SK-N-SH (cell line): ENCODE measurements at regions not wholly inside any gene's neighbourhood (a gene's known extent, or its start where the extent isn't known, plus 50 kb on each side); places are given as distances from the start of the nearest gene placed in this dataset.
A peak's percentile ranks its signal among the peaks of the same experiment; 100 is the strongest.

Experiments used
- CTCF ChIA-PET: fragments of 300-600, 350-600 bp; formaldehyde crosslinking; extraction: SDS; loops from one replicate; lab custom pipeline; 2021; lab: Yijun Ruan, JAX
- POLR2A ChIA-PET: fragments of 350-600 bp; sonication (Branson Sonifier 250); formaldehyde crosslinking; extraction: SDS; loops from one replicate; lab custom pipeline; 2020; ENCODE audit warnings: antibody characterized with exemption, inconsistent platforms; lab: Yijun Ruan, JAX
- DNase-seq: peaks from one replicate; pipeline ENCODE4 v3.0.0; 2012
- H2AFZ ChIP-seq: fragments of 200-600 bp; sonication (generic); 2 replicates; pipeline ENCODE4 v1.8.1; 2016; ENCODE audit warnings: antibody characterized with exemption, mild to moderate bottlenecking, low read depth
- H3F3A ChIP-seq: fragments of 200-600 bp; sonication (generic); replicated peaks from 2 replicates; pipeline ENCODE3; 2016; ENCODE audit warnings: antibody characterized with exemption, mild to moderate bottlenecking; ENCODE audit not compliant: insufficient read depth
- H3K27ac ChIP-seq, 2 experiments: fragments of 200-500 bp in 1 of 2; fragments of 200-600 bp in 1 of 2; sonication (Bioruptor generic) in 1 of 2; sonication (generic), shearing (Covaris generic) in 1 of 2; 2 replicates each; pipeline versions ENCODE4 v1.5.1 to v1.6.1; 2014 to 2016; ENCODE audit warnings: low read depth in 2 of 2, inconsistent platforms in 1 of 2, low read length in 1 of 2, mild to moderate bottlenecking in 1 of 2, mixed read lengths in 1 of 2
- H3K27me3 ChIP-seq: fragments of 200-600 bp; sonication (generic), shearing (Covaris generic); 2 replicates; pipeline ENCODE4 v1.6.1; 2016; ENCODE audit warnings: mixed run types; ENCODE audit not compliant: insufficient read depth
- H3K36me3 ChIP-seq, 2 experiments: fragments of 200-500 bp in 1 of 2; fragments of 200-600 bp in 1 of 2; sonication (Bioruptor generic) in 1 of 2; sonication (generic) in 1 of 2; replicated peaks in 1 of 2; 2 replicates each; pipeline versions ENCODE3 to v1.5.1; 2014 to 2016; ENCODE audit warnings: low read length in 1 of 2, mild to moderate bottlenecking in 1 of 2; ENCODE audit not compliant: insufficient read depth in 2 of 2, control insufficient read depth in 1 of 2
- H3K4me1 ChIP-seq, 2 experiments: fragments of 200-500 bp in 1 of 2; fragments of 200-600 bp in 1 of 2; sonication (Bioruptor generic) in 1 of 2; sonication (generic), shearing (Covaris generic) in 1 of 2; 2 replicates each; pipeline versions ENCODE4 v1.5.1 to v1.6.1; 2014 to 2016; ENCODE audit warnings: low read depth in 1 of 2, low read length in 1 of 2, mixed run types in 1 of 2; ENCODE audit not compliant: insufficient read depth in 2 of 2, control insufficient read depth in 1 of 2
- H3K4me2 ChIP-seq: fragments of 200-600 bp; sonication (generic), shearing (Covaris generic); 2 replicates; pipeline ENCODE4 v1.6.1; 2017; ENCODE audit warnings: mixed run types
- H3K4me3 ChIP-seq, 2 experiments: fragments of 200-500 bp in 1 of 2; fragments of 200-600 bp in 1 of 2; sonication (Bioruptor generic) in 1 of 2; sonication (generic), shearing (Covaris generic) in 1 of 2; 2 replicates each; pipeline versions ENCODE4 v1.5.1 to v1.8.1; 2014 to 2016; ENCODE audit warnings: low read depth in 2 of 2, inconsistent platforms in 1 of 2, low read length in 1 of 2, mild to moderate bottlenecking in 1 of 2, mixed read lengths in 1 of 2, moderate library complexity in 1 of 2
- H3K79me2 ChIP-seq: fragments of 200-600 bp; sonication (generic); 2 replicates; pipeline ENCODE4 v1.8.1; 2017; ENCODE audit warnings: mild to moderate bottlenecking; ENCODE audit not compliant: insufficient read depth
- H3K9ac ChIP-seq: fragments of 200-600 bp; sonication (generic); 2 replicates; pipeline ENCODE4 v1.6.1; 2017; ENCODE audit warnings: mixed run types
- H3K9me2 ChIP-seq: fragments of 200-600 bp; sonication (generic); 2 replicates; pipeline ENCODE4 v1.6.1; 2017; ENCODE audit warnings: mixed run types
- H3K9me3 ChIP-seq: fragments of 200-600 bp; sonication (generic); 2 replicates; pipeline ENCODE4 v1.6.1; 2017; ENCODE audit warnings: mixed run types, mild to moderate bottlenecking, moderate library complexity
- H4K20me1 ChIP-seq: fragments of 200-600 bp; sonication (generic); 2 replicates; pipeline ENCODE4 v1.6.1; 2017; ENCODE audit warnings: mild to moderate bottlenecking, mixed run types; ENCODE audit not compliant: insufficient read depth
- EP300 ChIP-seq, 2 experiments: IDR thresholded peaks; 2 replicates each; pipeline versions ENCODE4 v1.4.0 to v1.6.1; 2012; ENCODE audit warnings: borderline replicate concordance in 1 of 2, low read depth in 1 of 2, low read length in 1 of 2
- FOSL2 ChIP-seq: IDR thresholded peaks from 2 replicates; pipeline ENCODE4 v1.4.0; 2012; ENCODE audit warnings: low read depth, mild to moderate bottlenecking, moderate library complexity, borderline replicate concordance
- MEF2A ChIP-seq: IDR thresholded peaks from 2 replicates; pipeline ENCODE4 v1.4.0; 2012; ENCODE audit warnings: low read depth, borderline replicate concordance
- MXI1 ChIP-seq: IDR thresholded peaks from 2 replicates; pipeline ENCODE4 v1.6.1; 2012; ENCODE audit warnings: mild to moderate bottlenecking, low read depth, low read length, improper control_type of control experiment
- NFIC ChIP-seq: IDR thresholded peaks from 2 replicates; pipeline ENCODE4 v1.4.0; 2012; ENCODE audit warnings: borderline replicate concordance
- POLR2AphosphoS5 ChIP-seq: IDR thresholded peaks from 2 replicates; pipeline ENCODE4 v1.6.1; 2012; ENCODE audit warnings: low read depth, low read length
- RCOR1 ChIP-seq: fragments of 150-350 bp; IDR thresholded peaks from 2 replicates; pipeline ENCODE4 v1.6.1; 2017; ENCODE audit warnings: antibody characterized with exemption, low read length
- RXRA ChIP-seq: IDR thresholded peaks from 2 replicates; pipeline ENCODE4 v1.4.0; 2012; ENCODE audit warnings: low read depth, mild to moderate bottlenecking, borderline replicate concordance
- SMC3 ChIP-seq: IDR thresholded peaks from 2 replicates; pipeline ENCODE4 v1.6.1; 2012; ENCODE audit warnings: low read depth, low read length, improper control_type of control experiment
- TCF12 ChIP-seq: IDR thresholded peaks from 2 replicates; pipeline ENCODE4 v1.4.0; 2012
- TEAD4 ChIP-seq: IDR thresholded peaks from 2 replicates; pipeline ENCODE4 v1.4.0; 2012; ENCODE audit warnings: mild to moderate bottlenecking, borderline replicate concordance; ENCODE audit not compliant: insufficient read depth
- WGBS: methylation state at CpG from one replicate; pipeline ENCODE4 v1.1.6; 2017; ENCODE audit warnings: low lambda C conversion rate; 5-methylcytosine and 5-hydroxymethylcytosine counted together
- TF ChIP-seq, protein P1 (sequence below): fragments of 150-350 bp; IDR thresholded peaks from 2 replicates; pipeline ENCODE4 v1.6.1; 2016; ENCODE audit warnings: mild to moderate bottlenecking, low read depth, low read length
- TF ChIP-seq, protein P2 (sequence below): IDR thresholded peaks from 2 replicates; pipeline ENCODE4 v1.4.0; 2012; ENCODE audit warnings: low read depth
- TF ChIP-seq, protein P3 (sequence below): IDR thresholded peaks from 2 replicates; pipeline ENCODE4 v1.4.0; 2012; ENCODE audit warnings: low read depth, borderline replicate concordance
- TF ChIP-seq, protein P4 (sequence below): IDR thresholded peaks from 2 replicates; pipeline ENCODE4 v1.6.1; 2012; ENCODE audit warnings: mild to moderate bottlenecking, low read depth, low read length, moderate library complexity

DNA sequence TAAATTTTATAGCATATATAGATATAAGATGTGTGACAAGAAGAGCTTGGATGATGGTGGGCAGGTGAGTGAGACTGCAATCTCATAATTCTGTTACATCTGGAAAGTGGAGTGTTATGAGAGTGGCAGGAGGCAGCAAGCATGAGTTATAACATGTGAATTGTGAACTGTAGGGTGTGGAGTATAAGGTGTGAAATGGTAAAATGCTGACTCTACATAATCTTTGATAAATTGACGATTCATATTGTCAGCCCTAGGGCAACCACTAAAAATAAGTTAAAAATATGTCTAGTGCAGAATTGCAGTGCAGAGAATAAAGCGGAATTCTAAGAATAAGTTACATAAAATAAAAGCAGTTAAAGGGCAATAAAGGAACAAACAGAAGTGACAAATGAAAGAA is 74.8 kb upstream of the AKR1E2 start:
- H3K79me2 ChIP-seq: peaks cover 13% of the 10 kb centered on the region
- H3K4me2 ChIP-seq: no peak overlapping the region
- TF ChIP-seq, protein P1, sequence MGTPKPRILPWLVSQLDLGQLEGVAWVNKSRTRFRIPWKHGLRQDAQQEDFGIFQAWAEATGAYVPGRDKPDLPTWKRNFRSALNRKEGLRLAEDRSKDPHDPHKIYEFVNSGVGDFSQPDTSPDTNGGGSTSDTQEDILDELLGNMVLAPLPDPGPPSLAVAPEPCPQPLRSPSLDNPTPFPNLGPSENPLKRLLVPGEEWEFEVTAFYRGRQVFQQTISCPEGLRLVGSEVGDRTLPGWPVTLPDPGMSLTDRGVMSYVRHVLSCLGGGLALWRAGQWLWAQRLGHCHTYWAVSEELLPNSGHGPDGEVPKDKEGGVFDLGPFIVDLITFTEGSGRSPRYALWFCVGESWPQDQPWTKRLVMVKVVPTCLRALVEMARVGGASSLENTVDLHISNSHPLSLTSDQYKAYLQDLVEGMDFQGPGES: no peak
- TF ChIP-seq FOSL2: no peak
- TF ChIP-seq, protein P2, sequence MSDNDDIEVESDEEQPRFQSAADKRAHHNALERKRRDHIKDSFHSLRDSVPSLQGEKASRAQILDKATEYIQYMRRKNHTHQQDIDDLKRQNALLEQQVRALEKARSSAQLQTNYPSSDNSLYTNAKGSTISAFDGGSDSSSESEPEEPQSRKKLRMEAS: no peak
- TF ChIP-seq EP300 (IDR thresholded peaks at IDR 0.05; ENCODE audit: borderline replicate concordance in 1 of 2, low read depth in 1 of 2, low read length in 1 of 2): no peak
- TF ChIP-seq SMC3: no peak
- TF ChIP-seq RCOR1: no peak
- no peak overlapping the region for H3K4me3 ChIP-seq
- H3K27me3 ChIP-seq: no peaks in the 10 kb centered on the region
- H3K9ac ChIP-seq: no peak overlapping the region
- WGBS: 89% methylated on average over 2 of the region's 2 CpGs
- no peaks in the 10 kb centered on the region for H4K20me1 ChIP-seq
- H2AFZ ChIP-seq: 0 out of 2 replicates have a peak overlapping the region, but pooled peaks have one; percentile 20
- no peak for DNase-seq
- H3F3A ChIP-seq: peaks cover 16% of the 10 kb centered on the region
- peaks cover 0 to 5% of the 10 kb centered on the region in 2 experiments; a peak in 2 of 4 replicates for H3K4me1 ChIP-seq
- no peaks in the 10 kb centered on the region for H3K9me2 ChIP-seq
- ChIA-PET POLR2A (no interaction called here), CTCF (interaction anchor here (1.3 kb wide), 1 partner anchor 95 kb away, joined by 3 read pairs; no protein-coding TSS in a partner anchor)
- H3K27ac ChIP-seq: no peak overlapping the region
- H3K36me3 ChIP-seq: peaks cover 0 to 9% of the 10 kb centered on the region in 2 experiments
- no peaks in the 10 kb centered on the region for H3K9me3 ChIP-seq

DNA sequence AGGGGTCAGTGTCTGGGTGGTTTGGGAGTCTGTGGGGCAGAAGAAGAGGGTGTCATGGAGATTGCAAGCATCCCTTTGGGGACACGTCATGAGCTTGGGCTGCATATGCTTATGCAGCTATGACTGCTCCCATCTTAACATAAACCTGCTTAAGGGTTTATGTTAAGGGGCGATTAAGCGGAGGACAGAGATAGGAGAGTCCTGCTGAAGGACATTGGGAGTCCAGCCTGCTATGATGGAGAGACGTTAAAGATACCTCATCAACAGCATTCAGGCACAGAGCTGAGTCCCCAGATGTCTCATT is 76.8 kb upstream of the AKR1E2 start:
- POLR2A ChIA-PET: no interaction called here
- Histone ChIP-seq H2AFZ (no peak overlapping the region), H3K9ac (no peak overlapping the region)

More for the DNA sequence above, 76.8 kb upstream of the AKR1E2 start:
- 96% methylated on average over 4 of the region's 4 CpGs for WGBS
- Histone ChIP-seq H3K27ac (no peak overlapping the region), H4K20me1 (no peaks in the 10 kb centered on the region), H3K4me1 (peaks cover 0 to 5% of the 10 kb centered on the region in 2 experiments; a peak in 2 of 4 replicates), H3K9me3 (no peaks in the 10 kb centered on the region), H3K36me3 (peaks cover 0 to 16% of the 10 kb centered on the region in 2 experiments), H3K79me2 (peaks cover 8% of the 10 kb centered on the region), H3F3A (peaks cover 4% of the 10 kb centered on the region), H3K27me3 (no peaks in the 10 kb centered on the region), H3K4me3 (no peak overlapping the region), H3K9me2 (no peaks in the 10 kb centered on the region), H3K4me2 (no peak overlapping the region)
- TF ChIP-seq RXRA: no peak
- TF ChIP-seq, protein P3, sequence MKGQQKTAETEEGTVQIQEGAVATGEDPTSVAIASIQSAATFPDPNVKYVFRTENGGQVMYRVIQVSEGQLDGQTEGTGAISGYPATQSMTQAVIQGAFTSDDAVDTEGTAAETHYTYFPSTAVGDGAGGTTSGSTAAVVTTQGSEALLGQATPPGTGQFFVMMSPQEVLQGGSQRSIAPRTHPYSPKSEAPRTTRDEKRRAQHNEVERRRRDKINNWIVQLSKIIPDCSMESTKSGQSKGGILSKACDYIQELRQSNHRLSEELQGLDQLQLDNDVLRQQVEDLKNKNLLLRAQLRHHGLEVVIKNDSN: no peak
- no peak for TF ChIP-seq NFIC
- TF ChIP-seq MEF2A: no peak
- TF ChIP-seq EP300 (IDR thresholded peaks at IDR 0.05; ENCODE audit: borderline replicate concordance in 1 of 2, low read depth in 1 of 2, low read length in 1 of 2): no peak
- TF ChIP-seq TEAD4: no peak
- TF ChIP-seq POLR2AphosphoS5: no peak
- TF ChIP-seq MXI1: no peak
- TF ChIP-seq, protein P1: no peak
- TF ChIP-seq TCF12: no peak
- TF ChIP-seq, protein P4, sequence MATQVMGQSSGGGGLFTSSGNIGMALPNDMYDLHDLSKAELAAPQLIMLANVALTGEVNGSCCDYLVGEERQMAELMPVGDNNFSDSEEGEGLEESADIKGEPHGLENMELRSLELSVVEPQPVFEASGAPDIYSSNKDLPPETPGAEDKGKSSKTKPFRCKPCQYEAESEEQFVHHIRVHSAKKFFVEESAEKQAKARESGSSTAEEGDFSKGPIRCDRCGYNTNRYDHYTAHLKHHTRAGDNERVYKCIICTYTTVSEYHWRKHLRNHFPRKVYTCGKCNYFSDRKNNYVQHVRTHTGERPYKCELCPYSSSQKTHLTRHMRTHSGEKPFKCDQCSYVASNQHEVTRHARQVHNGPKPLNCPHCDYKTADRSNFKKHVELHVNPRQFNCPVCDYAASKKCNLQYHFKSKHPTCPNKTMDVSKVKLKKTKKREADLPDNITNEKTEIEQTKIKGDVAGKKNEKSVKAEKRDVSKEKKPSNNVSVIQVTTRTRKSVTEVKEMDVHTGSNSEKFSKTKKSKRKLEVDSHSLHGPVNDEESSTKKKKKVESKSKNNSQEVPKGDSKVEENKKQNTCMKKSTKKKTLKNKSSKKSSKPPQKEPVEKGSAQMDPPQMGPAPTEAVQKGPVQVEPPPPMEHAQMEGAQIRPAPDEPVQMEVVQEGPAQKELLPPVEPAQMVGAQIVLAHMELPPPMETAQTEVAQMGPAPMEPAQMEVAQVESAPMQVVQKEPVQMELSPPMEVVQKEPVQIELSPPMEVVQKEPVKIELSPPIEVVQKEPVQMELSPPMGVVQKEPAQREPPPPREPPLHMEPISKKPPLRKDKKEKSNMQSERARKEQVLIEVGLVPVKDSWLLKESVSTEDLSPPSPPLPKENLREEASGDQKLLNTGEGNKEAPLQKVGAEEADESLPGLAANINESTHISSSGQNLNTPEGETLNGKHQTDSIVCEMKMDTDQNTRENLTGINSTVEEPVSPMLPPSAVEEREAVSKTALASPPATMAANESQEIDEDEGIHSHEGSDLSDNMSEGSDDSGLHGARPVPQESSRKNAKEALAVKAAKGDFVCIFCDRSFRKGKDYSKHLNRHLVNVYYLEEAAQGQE: no peak
- no peak for DNase-seq
- CTCF ChIA-PET: interaction anchor here (2.1 kb wide), 1 partner anchor 17 kb away, joined by 6 read pairs; no protein-coding TSS in a partner anchor
